Left colon (tissue), 2 donors: ENCODE measurements at regions not wholly inside any gene's neighbourhood (a gene's known extent, or its start where the extent isn't known, plus 50 kb on each side); places are given as distances from the start of the nearest gene placed in this dataset.
"Not testable (repeated sequence)": the region's sequence is repeated elsewhere in the genome, so short reads cannot be mapped to it uniquely, and the experiment has no call there.

Experiments used
- ATAC-seq: fragments of 200-7000 bp; cut with Tn5 transposase; one replicate; pipeline ENCODE4 v1.9.1; 2020; ENCODE audit warnings: mild to moderate bottlenecking, moderate library complexity
- DNase-seq, 2 donors: peaks; one replicate each; pipeline ENCODE4 v3.0.0-alpha.2; 2020
- intact Hi-C, 2 donors: fragments of 100-400 bp; cut with DNase I in 1 of 2; cut with micrococcal nuclease in 1 of 2; formaldehyde crosslinking; loops; one replicate each; pipeline versions ENCODE4 v1.11.2 to v1.14.0; 2022; cut with DNase I, micrococcal nuclease
- donor health status: DM: no; HTN: no; CAD: no.
- donor health status: DM: yes; HTN: yes; CAD: no.

DNA sequence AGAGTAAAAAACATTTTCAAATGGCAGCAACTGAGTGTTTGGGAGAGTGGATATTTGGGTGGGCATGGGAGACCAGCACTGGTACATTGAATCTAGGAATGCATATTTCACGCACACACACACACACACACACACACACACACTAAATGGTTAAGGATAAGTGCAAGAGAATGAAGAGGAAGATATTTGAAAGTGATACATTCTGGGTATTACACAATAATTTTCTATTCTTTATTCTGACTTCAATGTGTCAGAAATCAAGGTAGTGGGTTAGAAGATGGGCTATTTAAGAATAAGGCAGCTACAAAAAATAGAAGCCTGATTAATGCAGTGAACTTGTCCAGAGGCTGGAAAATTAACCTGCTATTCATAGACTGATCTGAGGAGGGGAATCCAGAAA lies 577.0 kb downstream of the TMEM182 start:
- no peak for ATAC-seq
- intact Hi-C loops, result no loop called here
- DNase-seq, result no peak

DNA sequence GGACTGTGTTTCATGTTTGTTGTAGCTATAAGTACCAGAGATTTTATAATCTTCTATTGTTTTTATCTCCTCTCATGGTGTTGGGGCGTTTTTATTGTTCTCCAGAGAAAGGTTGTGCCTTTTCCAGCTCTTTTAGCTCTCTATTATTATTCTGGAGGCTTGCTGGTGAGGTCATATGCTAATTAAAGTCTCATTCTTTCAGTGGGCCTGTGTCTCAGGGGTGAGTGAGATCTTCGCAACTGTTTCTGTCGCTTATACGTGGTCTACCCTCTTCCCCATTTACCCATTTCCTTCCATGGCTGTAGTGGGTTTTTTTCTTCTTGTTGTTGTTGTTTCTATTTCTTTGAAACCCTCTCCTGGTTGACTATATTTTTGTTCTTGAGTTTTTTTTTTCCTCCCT lies 584.9 kb downstream of the TMEM182 start:
- DNase-seq (no peak), ATAC-seq (no peak)
- intact Hi-C loops, result no loop called here

DNA sequence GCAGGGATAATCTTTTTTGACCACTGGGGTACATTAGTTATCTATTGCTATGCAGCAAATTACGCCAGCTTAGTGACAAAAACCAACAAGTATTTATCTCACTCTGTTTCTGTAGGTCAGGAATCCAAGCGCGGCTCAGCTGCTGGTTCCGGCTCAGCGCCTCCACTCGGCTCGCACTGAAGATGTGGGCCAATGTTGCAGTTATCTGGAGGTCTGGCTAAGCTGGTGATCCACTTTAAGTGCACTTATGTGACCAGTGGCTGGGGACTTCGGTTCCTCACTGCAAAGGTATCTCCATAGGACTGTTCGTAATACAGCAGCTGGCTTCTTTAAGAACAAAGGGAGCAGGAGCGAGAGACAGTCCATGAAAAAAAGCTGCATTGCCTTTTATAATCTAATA lies 591.9 kb downstream of the TMEM182 start:
- DNase-seq (no peak), ATAC-seq (no peak)
- intact Hi-C loops, result no loop called here

DNA sequence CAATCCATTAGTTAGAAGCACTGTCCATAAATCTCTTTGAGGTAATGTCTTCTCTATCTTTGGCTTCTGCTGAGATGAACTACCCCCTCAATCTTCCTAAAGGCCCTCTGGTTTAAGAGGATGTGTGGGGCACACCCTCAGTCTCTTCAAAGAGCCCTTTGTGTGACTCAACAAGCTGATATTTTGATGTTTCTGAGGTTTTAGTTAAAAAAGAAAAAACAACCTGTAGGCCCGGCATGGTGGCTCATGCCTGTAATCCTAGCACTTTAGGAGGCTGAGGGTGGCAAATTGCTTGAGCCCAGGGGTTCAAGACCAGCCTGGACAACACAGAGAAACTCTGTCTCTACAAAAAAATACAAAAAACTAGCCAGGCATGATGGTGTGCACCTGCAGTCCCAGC lies 593.5 kb downstream of the TMEM182 start:
- ATAC-seq, result no peak
- intact Hi-C loops, result no loop called here
- no peak for DNase-seq

DNA sequence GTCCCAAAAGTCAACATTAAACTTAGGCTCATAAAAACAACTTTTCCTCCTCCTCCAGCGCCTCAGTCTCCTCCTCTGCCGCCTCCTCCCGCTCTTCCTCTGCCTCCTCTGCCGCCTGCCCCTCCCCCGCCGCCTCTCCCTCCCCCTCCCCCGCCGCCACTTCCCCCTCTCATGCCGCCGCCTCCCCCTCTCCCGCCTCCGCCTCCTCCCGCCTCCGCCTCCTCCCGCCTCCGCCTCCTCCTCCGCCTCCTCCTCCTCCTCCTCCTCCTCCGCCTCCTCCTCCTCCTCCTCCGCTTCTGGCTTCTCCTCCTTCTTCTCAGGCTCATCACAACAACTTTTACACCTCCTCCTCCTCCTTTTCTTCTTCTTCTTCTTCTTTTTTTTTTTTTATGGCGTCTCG lies 599.9 kb downstream of the TMEM182 start:
- ATAC-seq, result no peak
- intact Hi-C loops, result no loop called here
- DNase-seq, result no peak

DNA sequence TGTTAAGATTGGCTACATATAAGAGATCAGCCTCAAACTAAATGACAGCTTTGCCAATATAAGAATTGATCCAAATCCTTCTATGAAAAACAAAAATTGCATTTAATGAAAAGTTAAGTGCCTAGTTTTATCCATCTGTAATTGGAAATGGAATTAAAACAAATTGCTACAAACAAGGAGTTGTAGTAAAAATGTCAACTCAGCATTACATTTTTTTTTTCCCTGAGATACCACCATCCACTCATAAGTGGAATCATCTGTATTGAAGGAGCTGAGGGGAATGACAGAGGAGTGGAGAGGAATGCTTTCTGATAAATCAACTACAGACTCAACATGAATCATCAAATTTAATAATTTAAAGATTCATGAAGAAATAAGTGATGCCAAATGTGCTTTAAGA lies 601.8 kb downstream of the TMEM182 start:
- no peak for DNase-seq
- intact Hi-C loops, result no loop called here
- ATAC-seq, result no peak

DNA sequence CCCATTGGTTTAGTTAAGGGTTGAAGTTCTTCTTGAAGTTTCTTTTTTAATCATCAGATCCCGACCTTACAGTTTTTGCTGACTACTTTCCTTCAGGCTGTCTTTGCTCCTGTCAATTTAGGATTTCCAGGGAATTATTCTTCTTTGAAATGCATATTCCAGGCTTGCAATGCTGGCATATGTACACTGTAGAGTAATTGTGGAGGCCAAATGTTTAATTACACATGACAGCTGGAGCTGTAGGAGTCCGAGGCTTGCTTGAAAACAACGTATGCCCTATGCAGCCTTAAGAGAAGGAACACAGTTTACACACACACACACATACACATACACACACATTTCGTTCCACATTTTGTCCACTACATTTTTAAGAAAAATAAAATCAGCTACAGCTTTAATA lies 602.3 kb downstream of the TMEM182 start:
- intact Hi-C loops, result no loop called here
- ATAC-seq (no peak), DNase-seq (no peak)

DNA sequence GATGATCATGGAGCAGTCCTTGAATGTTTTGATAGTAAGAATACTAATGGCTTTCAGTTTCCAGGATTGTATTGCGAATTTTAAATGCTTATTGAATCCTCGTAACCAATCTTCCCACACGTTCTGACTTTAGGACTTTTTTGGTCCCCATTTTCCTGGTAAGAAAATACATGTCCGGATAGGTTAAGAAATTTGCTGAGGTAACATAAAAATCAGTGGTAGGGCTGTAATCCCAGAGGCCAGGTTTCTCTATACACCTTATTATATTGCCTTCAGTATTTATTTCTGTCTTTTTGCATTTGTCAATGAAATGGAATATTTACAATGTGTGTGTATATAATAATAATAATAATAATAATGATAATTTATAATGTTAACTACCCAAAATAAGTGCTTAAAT lies 603.2 kb downstream of the TMEM182 start:
- intact Hi-C loops, result no loop called here
- ATAC-seq, result no peak
- no peak for DNase-seq

DNA sequence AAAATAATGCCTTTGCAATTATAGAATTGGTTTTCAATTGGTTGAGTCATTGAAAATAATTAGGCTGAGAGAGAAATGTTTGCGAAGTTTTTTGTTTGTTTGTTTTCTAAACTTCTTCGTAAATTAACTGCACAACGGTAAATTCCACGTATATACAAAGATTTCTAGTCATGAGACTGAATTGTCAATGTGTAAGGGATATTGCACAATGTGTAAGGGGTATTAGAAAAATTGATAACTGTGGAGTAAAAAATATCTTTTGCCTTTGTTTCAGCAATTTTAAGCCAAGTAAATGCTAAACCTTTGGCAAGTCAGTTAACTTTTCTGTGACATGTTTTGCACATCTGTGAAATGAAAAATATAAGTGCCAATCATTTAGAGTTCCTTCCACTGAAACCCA lies 606.0 kb downstream of the TMEM182 start:
- no peak for ATAC-seq
- intact Hi-C loops, result no loop called here
- no peak for DNase-seq

DNA sequence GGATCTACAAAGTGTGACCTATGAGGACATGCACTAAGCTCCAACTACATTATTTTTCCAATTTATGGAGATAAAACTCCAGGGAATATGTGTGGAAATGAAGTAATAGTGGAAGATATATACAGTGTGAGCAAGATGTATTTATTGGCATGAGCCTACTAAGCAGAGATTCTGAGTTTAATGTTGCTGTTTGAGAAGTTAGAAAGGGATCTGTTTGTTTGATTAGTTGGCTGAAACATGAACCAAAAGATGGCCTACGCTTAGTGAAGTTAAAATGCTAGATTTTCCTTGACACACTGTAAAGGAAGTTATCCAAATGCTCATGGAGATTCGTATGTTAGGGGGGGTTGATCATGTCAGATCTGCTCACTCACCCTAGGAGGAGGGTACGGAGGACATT lies 621.7 kb downstream of the TMEM182 start:
- DNase-seq, result no peak
- intact Hi-C loops, result no loop called here
- no peak for ATAC-seq

DNA sequence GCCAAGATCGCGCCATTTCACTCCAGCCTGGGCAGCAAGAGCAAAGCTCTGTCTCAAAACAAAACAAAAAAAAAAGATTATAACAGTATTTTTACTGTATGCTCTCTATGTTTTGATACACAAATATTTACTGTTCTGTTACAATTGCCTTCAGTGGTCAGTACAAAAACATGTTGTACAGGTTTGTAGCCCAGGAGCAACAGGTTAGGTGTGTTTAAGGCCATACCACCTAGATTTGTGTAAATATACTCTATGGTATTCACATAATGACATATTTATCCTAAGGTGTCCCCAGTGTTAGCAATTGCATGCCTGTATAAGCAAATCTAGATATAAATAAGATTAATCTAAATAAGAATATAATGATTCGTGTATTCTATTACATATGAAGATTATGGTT lies 625.0 kb downstream of the TMEM182 start:
- intact Hi-C loops, result no loop called here
- ATAC-seq (no peak), DNase-seq (no peak)

DNA sequence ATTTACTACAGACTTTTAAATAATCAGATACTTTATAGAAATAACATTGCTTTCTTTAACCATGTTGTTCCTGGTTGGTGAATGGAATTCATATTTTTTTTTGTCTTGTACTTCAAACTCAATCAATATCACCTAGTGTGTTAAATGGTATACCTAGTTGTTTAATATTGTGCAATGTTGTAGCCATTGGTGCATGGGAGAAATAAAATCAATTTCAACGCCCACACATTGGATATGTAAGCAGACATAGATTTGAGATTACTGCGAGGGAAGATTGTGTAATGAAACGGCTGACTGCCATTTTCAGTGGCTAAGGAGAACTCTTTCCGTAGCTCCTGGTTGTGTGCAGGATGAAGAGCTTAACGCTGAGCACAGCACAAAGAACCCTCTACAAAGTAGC lies 626.1 kb downstream of the TMEM182 start:
- DNase-seq (no peak), ATAC-seq (no peak)
- intact Hi-C loops, result no loop called here

DNA sequence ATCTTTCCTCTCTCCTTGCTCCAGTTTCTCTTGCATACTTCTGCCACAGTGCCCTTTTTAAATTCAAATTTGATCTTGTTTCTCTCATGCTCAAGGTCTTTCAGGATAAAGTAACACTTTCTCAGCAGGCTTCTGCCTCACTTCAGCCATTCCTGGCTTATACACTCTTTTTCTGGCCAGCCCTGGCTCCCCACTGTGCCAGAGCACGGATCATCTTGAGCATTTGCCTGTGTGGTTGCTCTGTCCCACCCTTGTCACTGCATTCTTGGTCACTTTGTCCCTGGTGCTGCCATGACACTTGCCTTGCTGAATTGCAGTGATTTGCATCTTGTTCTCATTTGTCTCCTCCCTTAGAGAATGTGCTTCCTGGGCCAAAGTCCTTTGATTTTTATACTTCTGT lies 634.3 kb downstream of the TMEM182 start:
- intact Hi-C loops, result no loop called here
- DNase-seq (no peak), ATAC-seq (no peak)

DNA sequence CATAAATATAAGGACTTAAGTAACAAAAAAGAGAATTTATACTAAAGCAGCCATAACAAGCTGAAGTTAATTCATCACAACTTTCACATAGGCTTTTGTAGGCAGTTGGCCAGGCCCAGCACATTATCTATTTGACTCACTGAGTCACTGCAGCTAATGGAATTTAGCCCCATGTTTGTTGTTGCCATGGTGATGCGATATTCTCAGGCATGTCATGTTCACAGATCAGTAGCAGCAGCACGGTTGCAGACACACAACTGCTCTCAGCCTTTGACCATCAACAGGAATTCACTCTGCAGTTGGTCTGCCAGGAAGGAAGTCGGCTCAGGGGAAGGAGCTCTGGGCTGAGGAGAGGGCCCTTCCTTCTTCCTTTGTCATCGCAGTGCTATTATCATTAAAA lies 639.8 kb downstream of the TMEM182 start:
- ATAC-seq (no peak), DNase-seq (no peak)
- intact Hi-C loops, result no loop called here

DNA sequence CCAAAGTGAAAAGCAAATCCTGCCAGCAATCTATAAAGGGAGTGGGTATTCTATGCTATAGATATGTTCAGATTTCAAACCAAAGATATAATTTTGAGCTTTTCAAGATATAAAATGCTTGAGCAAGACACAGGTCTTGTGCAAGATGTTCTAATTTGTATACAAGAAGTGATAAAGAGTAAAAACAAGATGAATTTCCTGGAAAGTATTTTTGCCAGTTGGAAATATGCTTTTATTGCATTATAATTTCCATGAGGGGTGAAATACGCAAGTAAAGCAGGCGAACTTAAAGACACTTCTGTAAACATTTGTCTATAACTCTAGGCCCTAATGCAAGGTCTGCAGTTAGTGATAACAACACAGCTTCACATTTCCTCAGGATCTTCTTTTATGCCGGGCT lies 640.5 kb downstream of the TMEM182 start:
- intact Hi-C loops, result no loop called here
- no peak for DNase-seq
- no peak for ATAC-seq

DNA sequence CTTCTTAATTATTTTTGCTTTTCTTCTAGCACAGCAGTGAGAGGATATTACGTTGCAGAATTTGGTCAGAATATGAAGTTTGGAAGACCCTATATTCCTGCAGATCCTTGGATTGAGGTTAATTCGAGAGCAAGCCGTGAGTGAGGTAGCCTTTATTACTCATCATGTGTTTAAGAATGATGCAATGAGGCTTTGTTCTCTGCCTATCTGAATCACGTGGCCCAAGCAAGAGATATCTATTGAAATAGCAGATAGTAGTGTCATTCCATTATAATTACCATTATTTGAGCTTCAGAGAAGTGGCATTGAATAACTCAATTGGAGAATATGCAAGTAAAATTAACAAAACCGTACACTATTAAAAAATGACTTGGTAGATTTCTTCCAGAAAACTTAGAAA lies 641.1 kb downstream of the TMEM182 start:
- ATAC-seq, result no peak
- intact Hi-C loops, result no loop called here
- no peak for DNase-seq

DNA sequence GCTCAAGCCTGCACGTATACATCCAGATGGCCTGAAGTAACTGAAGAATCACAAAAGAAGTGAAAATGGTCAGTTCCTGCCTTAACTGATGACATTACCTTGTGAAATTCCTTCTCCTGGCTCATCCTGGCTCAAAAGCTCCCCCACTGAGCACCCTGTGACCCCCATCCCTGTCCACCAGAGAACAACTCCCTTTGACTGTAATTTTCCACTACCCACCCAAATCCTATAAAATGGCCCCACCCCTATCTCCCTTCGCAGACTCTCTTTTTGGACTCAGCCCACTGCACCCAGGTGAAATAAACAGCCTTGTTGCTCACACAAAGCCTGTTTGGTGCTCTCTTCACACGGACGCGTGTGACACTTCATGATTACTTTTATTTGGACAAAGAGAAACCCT lies 641.6 kb downstream of the TMEM182 start:
- DNase-seq, intact Hi-C loops: not testable (repeated sequence)

DNA sequence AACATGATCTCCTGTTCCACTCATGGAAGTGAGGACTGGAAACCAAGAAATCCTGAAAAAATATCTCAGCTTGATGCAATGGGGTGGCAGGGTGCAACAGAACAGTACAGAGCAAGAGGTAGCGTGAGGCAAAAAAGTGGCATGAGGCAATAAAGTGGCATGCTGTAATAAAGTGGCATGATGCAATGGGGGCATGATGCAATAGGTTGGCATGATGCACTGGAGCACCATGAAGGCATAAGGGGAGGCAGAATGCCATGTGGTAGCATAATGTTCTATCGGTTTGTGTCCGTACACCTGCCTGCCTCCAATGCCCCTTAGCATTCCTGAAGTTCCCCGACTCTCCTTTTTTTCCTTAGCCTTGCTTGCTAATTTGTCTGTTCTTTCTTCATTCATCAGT lies 648.4 kb downstream of the TMEM182 start:
- ATAC-seq (no peak), DNase-seq (no peak)
- intact Hi-C loops, result no loop called here

More for the DNA sequence above, 641.6 kb downstream of the TMEM182 start:
- ATAC-seq, result not testable (repeated sequence)

DNA sequence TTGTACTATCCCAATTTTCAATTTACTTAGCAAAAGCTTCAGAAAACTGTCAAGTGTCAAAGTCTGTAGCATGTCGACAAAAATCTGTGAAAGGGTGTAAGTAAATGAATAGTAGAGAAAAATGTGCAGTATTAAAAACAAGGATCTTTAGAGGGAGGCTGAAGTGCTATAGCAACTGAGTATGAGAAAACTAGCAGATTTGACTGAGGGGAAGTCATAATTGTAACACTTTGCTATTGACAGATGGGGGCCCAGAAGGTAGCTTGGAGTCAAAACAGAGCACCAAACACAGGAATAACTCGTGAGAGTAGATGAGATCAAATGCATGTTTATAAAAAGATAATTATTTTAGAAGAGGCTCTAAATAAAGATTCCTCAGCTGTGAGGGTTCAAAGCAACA lies 657.7 kb downstream of the TMEM182 start:
- intact Hi-C loops, result no loop called here
- no peak for ATAC-seq

DNA sequence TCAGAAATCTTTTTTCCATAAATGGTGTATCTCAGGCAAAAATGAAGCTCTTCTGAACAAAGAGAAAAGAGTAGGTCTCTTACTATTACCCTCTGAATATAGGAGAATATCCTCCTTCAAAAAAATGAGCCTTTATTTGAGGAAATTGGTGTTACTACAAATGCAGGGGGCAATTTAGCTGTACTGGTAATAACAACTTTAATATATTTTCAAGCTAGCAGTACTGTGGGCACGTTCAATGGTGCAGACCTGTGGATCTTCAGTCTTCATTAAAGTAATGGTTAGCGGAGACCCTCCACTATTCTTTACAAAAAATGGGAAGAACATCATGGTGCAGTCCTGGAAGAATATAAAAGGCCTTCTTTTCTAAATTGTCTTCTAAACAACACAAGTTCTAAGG lies 661.3 kb downstream of the TMEM182 start:
- no peak for ATAC-seq
- intact Hi-C loops, result no loop called here
- no peak for DNase-seq

More for the DNA sequence above, 657.7 kb downstream of the TMEM182 start:
- no peak for DNase-seq

DNA sequence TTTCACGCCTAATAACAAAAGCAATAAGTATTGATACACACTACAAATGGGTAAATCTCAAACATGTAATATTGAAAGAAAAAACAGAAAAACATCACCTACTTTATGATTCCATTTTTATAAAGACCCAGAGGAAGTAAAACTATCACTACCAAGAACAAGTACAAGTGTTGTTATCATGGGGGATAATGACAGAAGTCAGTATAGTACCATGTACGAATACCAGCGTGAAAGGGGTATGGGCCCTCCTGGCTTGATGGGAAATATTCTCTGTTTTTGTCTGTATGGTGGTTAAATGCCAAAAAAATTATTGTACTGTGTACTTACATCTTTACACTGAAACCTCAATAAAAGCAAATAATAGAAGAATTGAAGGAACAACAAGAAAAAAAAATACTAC lies 665.7 kb downstream of the TMEM182 start:
- no peak for ATAC-seq
- no peak for DNase-seq
- intact Hi-C loops, result no loop called here

DNA sequence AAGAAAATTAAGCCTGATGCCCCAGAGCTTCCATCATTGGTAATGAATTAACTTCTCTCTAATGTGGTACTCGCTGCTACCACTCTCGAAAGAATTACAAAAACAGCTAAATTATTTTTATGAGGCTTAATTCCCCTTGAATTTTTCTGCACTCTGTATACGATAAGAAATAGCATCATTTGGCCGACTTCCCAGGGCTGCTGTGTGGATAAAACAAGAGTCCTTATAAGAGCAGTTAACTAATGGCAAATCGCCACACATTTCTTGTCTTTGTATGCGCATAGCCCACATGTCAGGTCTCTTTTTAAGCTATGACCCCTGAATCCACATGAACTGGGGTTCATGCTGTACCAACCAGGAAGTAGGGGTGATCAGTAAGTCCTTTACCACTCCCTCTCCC lies 668.4 kb downstream of the TMEM182 start:
- ATAC-seq, result no peak
- intact Hi-C loops, result no loop called here
- no peak for DNase-seq
